DND-41 (cell line): ENCODE measurements at regions not wholly inside any gene's neighbourhood (a gene's known extent, or its start where the extent isn't known, plus 50 kb on each side); places are given as distances from the start of the nearest gene placed in this dataset.

Source experiments
- CTCF ChIP-seq: IDR thresholded peaks from 2 replicates; pipeline ENCODE4 v1.5.1; 2012; ENCODE audit warnings: borderline replicate concordance, low read length, moderate library complexity, mild to moderate bottlenecking; ENCODE audit not compliant: poor library complexity, severe bottlenecking; ENCODE audit errors: extremely low read depth
- EZH2 ChIP-seq: IDR thresholded peaks from 3 replicates; pipeline ENCODE4 v1.6.1; 2012; ENCODE audit warnings: borderline replicate concordance, low read depth, mild to moderate bottlenecking, moderate library complexity, low read length, inconsistent platforms; ENCODE audit not compliant: severe bottlenecking

GRCh38 chr4:38324861-38325628 lies 339.0 kb upstream of the KLF3 start:
- TF ChIP-seq CTCF, result no peak
- TF ChIP-seq EZH2, result no peak
